Transverse colon (tissue), 4 donors: ENCODE measurements at regions not wholly inside any gene's neighbourhood (a gene's known extent, or its start where the extent isn't known, plus 50 kb on each side); places are given as distances from the start of the nearest gene placed in this dataset.

ENCODE experiments used
- DNase-seq: peaks from one replicate; pipeline ENCODE4 v3.0.0-alpha.2; 2019
- H3K27ac ChIP-seq, 4 donors: fragments of 200-600 bp; sonication (generic); 2 replicates each; pipeline ENCODE4 v1.5.1; 2016 to 2018; ENCODE audit warnings: inconsistent platforms in 4 of 4
- H3K27me3 ChIP-seq: fragments of 200-600 bp; sonication (generic); 2 replicates; pipeline ENCODE4 v1.5.1; 2017; ENCODE audit warnings: inconsistent platforms
- H3K36me3 ChIP-seq, 4 donors: fragments of 200-600 bp; sonication (generic); 2 replicates each; pipeline ENCODE4 v1.5.1; 2017 to 2019; ENCODE audit warnings: inconsistent platforms in 4 of 4
- H3K4me1 ChIP-seq, 4 donors: fragments of 200-600 bp; sonication (generic); 2 replicates each; pipeline ENCODE4 v1.5.1; 2017 to 2020; ENCODE audit warnings: inconsistent platforms in 4 of 4
- H3K4me3 ChIP-seq, 4 donors: fragments of 200-600 bp; sonication (generic); 1 replicate in 1 of 4; 2 replicates in 3 of 4; pipeline versions ENCODE4 v1.5.1 to v1.6.1; 2017 to 2019; ENCODE audit warnings: inconsistent platforms in 4 of 4
- H3K9me3 ChIP-seq, 2 donors: fragments of 200-600 bp; sonication (generic); 2 replicates each; pipeline ENCODE4 v1.5.1; 2017 to 2019; ENCODE audit warnings: inconsistent platforms in 2 of 2
- CTCF ChIP-seq, 5 experiments: fragments of 200-600 bp in 3 of 5; fragments of 450-650 bp in 2 of 5; sonication (generic) in 3 of 5; IDR thresholded peaks; 1 replicate in 2 of 5; 2 replicates in 3 of 5; pipeline ENCODE4 v1.5.1; 2016 to 2017; ENCODE audit warnings: antibody characterized with exemption in 5 of 5, inconsistent platforms in 3 of 5, mild to moderate bottlenecking in 2 of 5, moderate library complexity in 1 of 5
- EP300 ChIP-seq: sonication (generic); formaldehyde crosslinking; IDR thresholded peaks from one replicate; pipeline ENCODE4 v1.6.1; 2017; ENCODE audit warnings: antibody characterized with exemption, low read depth
- POLR2A ChIP-seq: fragments of 450-650 bp; IDR thresholded peaks from one replicate; pipeline ENCODE4 v1.6.1; 2016; ENCODE audit warnings: antibody characterized with exemption, mild to moderate bottlenecking, moderate library complexity
- POLR2AphosphoS5 ChIP-seq, 3 donors: sonication (generic); formaldehyde crosslinking; IDR thresholded peaks; one replicate each; pipeline ENCODE4 v1.6.1; 2016; ENCODE audit warnings: antibody characterized with exemption in 3 of 3
- WGBS, 2 donors: methylation state at CpG; one replicate each; pipeline ENCODE4 v1.1.5; 2018; ENCODE audit warnings: low coverage in 1 of 2; 5-methylcytosine and 5-hydroxymethylcytosine counted together
- in situ Hi-C, 4 donors: fragments of 200-750 bp; cut with MboI; loops; one replicate each; pipeline versions ENCODE4 v1.15.0 to v1.15.1; 2017; ENCODE audit warnings: low sequenced_read_pairs in 3 of 4, low pct_ligation_motif_present in 1 of 4, low pct_unique_long_range_greater_than_20kb in 1 of 4
- intact Hi-C: fragments of 100-400 bp; cut with DNase I; formaldehyde crosslinking; loops from one replicate; pipeline ENCODE4 v1.15.1; 2023; ENCODE audit warnings: low total_unique reads

DNA sequence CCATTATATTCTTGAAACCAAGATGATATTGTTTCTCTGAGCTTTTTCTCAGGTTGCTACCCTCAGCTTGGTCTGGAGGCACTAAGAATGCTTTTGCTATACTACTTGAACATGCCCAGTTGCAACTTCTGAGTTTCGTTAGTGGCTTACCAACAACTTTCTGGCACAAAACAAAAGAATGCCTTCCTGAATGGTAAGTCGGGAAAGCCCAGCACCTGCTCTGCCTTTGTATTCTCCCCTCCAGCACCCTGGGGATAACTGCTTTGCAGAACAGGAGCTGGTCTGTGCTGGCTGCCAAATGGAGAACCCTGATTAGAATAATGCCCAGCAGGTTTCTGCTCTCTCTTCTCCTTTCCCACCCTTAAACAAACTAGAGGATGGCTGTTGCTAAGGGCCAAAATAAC, 149.3 kb downstream of the TGFB2 start:
- TF ChIP-seq EP300 (no peak), CTCF (IDR thresholded peaks at IDR 0.05) (no peak), POLR2A (no peak), POLR2AphosphoS5 (IDR thresholded peaks at IDR 0.05) (no peak)
- intact Hi-C loops (no loop called here), in situ Hi-C loops (no loop called here)
- Histone ChIP-seq H3K4me3 (no peak overlapping the region), H3K4me1 (peaks cover 0 to 13% (median 2%) of the 10 kb centered on the region in 4 donors), H3K27me3 (no peaks in the 10 kb centered on the region), H3K27ac (no peak overlapping the region), H3K36me3 (no peaks in the 10 kb centered on the region), H3K9me3 (no peaks in the 10 kb centered on the region)
- DNase-seq = no peak
- 53 to 57% methylated on average over 1 to 2 of the region's 2 CpGs for WGBS, 2 donors

DNA sequence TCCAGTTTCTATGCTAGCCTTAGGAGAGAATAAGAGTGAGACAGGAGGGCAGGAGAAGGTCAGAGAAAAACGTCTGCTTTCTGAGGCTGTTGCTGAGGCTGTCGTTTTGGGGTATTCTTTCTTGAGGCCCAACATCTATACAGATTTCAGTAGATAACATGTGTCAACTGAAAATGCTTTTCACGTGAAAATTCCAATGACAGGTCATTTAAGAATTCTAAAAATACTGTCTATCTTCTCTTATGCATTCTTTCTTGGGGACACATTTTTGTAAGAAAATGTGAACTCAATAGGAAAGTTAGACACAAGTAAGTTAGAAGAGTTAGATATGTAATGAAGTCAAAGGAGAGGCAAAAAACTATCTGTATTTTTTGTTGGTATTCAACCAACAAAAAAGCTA, 150.8 kb downstream of the TGFB2 start:
- TF ChIP-seq CTCF (IDR thresholded peaks at IDR 0.05) (no peak), POLR2A (no peak)
- intact Hi-C loops = no loop called here
- 78 to 87% methylated on average over 3 of the region's 3 CpGs for WGBS, 2 donors

DNA sequence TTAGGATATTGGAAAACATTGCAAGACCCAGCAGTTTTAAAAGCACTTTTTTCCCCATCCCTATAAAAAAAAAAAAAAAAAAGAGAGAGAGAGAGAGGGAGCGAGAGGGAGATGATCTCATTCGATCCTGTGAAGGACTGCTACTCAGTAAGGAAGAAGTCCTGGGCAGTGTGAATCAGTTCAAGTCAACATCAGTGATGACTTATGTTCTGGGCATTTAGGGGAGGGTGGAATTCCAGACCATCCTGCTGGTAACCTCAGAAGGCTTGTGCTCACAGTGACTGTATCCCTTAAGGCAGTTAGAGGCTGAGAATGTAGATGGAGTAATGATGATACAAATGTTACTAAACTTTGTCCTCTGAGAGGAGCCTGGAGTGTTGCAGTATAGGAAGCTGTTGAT, 151.4 kb downstream of the TGFB2 start:
- WGBS, 2 donors = 44 to 60% methylated on average over 2 of the region's 2 CpGs
- no peak for DNase-seq
- H3K27me3 ChIP-seq = no peaks in the 10 kb centered on the region
- no peak overlapping the region for H3K4me3 ChIP-seq
- H3K36me3 ChIP-seq = no peaks in the 10 kb centered on the region
- in situ Hi-C loops (no loop called here), intact Hi-C loops (no loop called here)
- H3K27ac ChIP-seq = peak overlapping the region in 1 of 4 donors; percentile 71
- no peaks in the 10 kb centered on the region for H3K9me3 ChIP-seq
- TF ChIP-seq POLR2A (no peak), POLR2AphosphoS5 (IDR thresholded peaks at IDR 0.05) (peak in 2 of 3 donors; percentile 36 to 58)
- H3K4me1 ChIP-seq = peaks cover 0 to 18% (median 2%) of the 10 kb centered on the region in 4 donors

More for the DNA sequence above, 150.8 kb downstream of the TGFB2 start:
- no peaks in the 10 kb centered on the region for H3K9me3 ChIP-seq
- H3K4me1 ChIP-seq = peaks cover 0 to 18% (median 2%) of the 10 kb centered on the region in 4 donors
- no peak overlapping the region for H3K4me3 ChIP-seq
- DNase-seq = no peak
- H3K27ac ChIP-seq = no peak overlapping the region
- no peaks in the 10 kb centered on the region for H3K36me3 ChIP-seq
- in situ Hi-C loops = no loop called here
- no peaks in the 10 kb centered on the region for H3K27me3 ChIP-seq

DNA sequence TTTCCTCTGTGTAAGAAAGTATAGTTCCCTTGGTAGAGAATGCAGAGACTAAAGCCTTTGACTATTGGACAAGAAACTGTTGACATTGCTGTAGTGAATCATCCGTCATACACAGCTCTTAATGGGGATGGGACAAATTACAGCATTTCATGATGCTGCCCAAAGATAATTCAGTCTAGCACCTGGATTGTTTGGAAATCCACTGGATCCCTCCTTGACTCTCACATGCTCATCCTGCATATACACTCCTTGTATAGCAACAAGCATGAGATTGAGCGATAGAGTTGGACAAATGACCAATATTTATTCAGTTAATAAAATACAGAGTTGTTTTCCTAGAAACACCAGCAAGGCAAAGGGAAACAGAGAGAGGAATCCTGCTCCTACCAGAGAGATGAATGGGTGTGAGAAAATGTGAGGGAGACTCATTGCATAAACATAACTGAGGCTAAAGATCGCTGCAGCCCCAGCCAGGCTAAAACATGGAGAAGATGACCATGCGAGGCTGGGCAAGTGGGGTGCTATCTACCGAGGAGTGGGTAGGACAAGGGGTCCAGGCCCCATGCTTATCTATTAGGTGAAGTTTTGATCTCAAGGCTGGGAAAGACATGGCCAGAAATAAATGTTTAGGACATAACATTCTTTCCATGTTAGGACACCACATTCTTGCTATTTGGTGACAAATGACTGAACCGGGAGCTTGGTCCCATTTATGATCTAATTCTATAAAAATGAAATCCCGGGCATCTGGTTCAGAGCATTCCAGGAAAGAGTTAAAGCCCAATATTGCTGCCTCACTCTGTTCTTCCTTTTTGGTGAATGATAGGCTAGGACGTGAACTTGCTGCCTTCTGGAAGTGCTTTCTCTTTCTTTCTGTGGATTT, 153.2 kb downstream of the TGFB2 start:
- intact Hi-C loops = no loop called here
- H3K4me3 ChIP-seq = peak overlapping the region in 2 of 4 donors; percentile 4 to 31
- in situ Hi-C loops = no loop called here
- peaks cover 0 to 18% (median 2%) of the 10 kb centered on the region in 4 donors for H3K4me1 ChIP-seq
- H3K27me3 ChIP-seq = no peaks in the 10 kb centered on the region
- no peak for DNase-seq
- H3K9me3 ChIP-seq = no peaks in the 10 kb centered on the region
- 48 to 60% methylated on average over 8 of the region's 8 CpGs for WGBS, 2 donors
- peak overlapping the region; percentile 57 to 73 (median 69) for H3K27ac ChIP-seq
- TF ChIP-seq POLR2A (no peak), POLR2AphosphoS5 (IDR thresholded peaks at IDR 0.05) (no peak), CTCF (IDR thresholded peaks at IDR 0.05) (no peak), EP300 (no peak)
- H3K36me3 ChIP-seq = no peaks in the 10 kb centered on the region
